ENCODE measurements at regions not wholly inside any gene's neighbourhood (a gene's known extent, or its start where the extent isn't known, plus 50 kb on each side); places are given as distances from the start of the nearest gene placed in this dataset.

DNA sequence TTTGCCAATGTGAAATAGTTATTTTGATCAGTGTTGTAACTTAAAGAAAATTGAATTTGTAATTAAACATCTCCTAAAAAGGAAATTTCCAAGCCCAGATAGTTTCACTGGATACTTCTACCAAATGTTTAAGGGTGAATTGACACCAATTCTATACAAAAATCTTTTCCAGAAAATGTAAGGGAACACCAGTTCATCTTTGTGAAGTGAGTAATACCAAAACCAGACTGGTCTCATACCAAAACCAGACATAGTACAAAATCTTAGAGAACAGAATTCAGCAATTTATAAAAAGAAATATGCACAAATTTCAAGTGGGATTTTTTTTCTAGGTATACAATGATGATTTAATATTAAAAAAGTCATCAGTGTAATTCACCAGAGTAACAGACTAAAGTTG is 86.0 kb upstream of the ZNF32 start:
- no peaks in the 10 kb centered on the region for H3K79me2 ChIP-seq (ENCODE audit: low read length)
- no peaks in the 10 kb centered on the region for H3K36me3 ChIP-seq (replicated peaks; ENCODE audit: low read depth, low read length)
- H3K4me2 ChIP-seq (ENCODE audit: low read length), result peak overlapping the region; percentile 20; the same call in 1 of the 2 replicates
- H3K9ac ChIP-seq (ENCODE audit: low read length), result no peak overlapping the region
- no peak for TF ChIP-seq EZH2phosphoT487 (IDR thresholded peaks at IDR 0.05; ENCODE audit: low read depth)
- TF ChIP-seq CTCF (IDR thresholded peaks at IDR 0.05; ENCODE audit: low read depth, low read length), result no peak
- no peaks in the 10 kb centered on the region for H3K27me3 ChIP-seq (ENCODE audit: low read depth, low read length)
- H4K20me1 ChIP-seq (ENCODE audit: insufficient read depth, low read length), result no peaks in the 10 kb centered on the region
- H2AFZ ChIP-seq (ENCODE audit: low read depth, low read length), result no peak overlapping the region
- no peak overlapping the region for H3K27ac ChIP-seq (ENCODE audit: low read length)
- no peak overlapping the region for H3K4me3 ChIP-seq (ENCODE audit: low read length)
- H3K4me1 ChIP-seq (ENCODE audit: low read length), result peaks cover 18% of the 10 kb centered on the region
- H3K9me3 ChIP-seq (ENCODE audit: insufficient read depth, low read length), result no peaks in the 10 kb centered on the region

DNA sequence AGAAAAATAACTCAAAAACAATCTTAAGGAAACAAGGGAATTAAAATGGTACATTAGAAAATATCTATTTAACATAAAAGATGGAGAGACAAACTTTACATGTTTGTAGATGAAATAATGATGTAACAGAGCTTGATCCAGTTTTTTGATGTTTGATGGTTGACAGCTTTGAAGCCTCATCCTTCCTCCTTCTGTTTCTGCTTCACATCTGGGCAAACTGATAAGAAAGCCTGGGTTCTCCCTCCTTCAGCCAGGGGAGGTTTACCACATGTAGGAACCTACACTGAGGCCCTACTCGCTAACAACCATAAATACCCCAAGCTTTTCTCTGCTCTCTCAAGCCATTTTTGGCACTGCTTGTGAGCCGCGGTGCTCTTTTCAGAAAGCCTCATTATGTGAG is 82.8 kb upstream of the ZNF32 start:
- H3K4me1 ChIP-seq (ENCODE audit: low read length), result peaks cover 18% of the 10 kb centered on the region
- no peaks in the 10 kb centered on the region for H4K20me1 ChIP-seq (ENCODE audit: insufficient read depth, low read length)
- H3K4me2 ChIP-seq (ENCODE audit: low read length), result no peak overlapping the region
- no peaks in the 10 kb centered on the region for H3K79me2 ChIP-seq (ENCODE audit: low read length)
- no peak overlapping the region for H2AFZ ChIP-seq (ENCODE audit: low read depth, low read length)
- H3K9me3 ChIP-seq (ENCODE audit: insufficient read depth, low read length), result no peaks in the 10 kb centered on the region
- no peak overlapping the region for H3K4me3 ChIP-seq (ENCODE audit: low read length)
- no peaks in the 10 kb centered on the region for H3K27me3 ChIP-seq (ENCODE audit: low read depth, low read length)
- no peak overlapping the region for H3K27ac ChIP-seq (ENCODE audit: low read length)
- TF ChIP-seq EZH2phosphoT487 (IDR thresholded peaks at IDR 0.05; ENCODE audit: low read depth) (no peak), CTCF (IDR thresholded peaks at IDR 0.05; ENCODE audit: low read depth, low read length) (no peak)
- H3K9ac ChIP-seq (ENCODE audit: low read length), result no peak overlapping the region
- H3K36me3 ChIP-seq (replicated peaks; ENCODE audit: low read depth, low read length), result no peaks in the 10 kb centered on the region

- Histone ChIP-seq H3K27ac (ENCODE audit: low read length) (no peak overlapping the region), H2AFZ (ENCODE audit: low read depth, low read length) (no peak overlapping the region), H3K9ac (ENCODE audit: low read length) (no peak overlapping the region), H3K4me3 (ENCODE audit: low read length) (no peak overlapping the region), H3K4me1 (ENCODE audit: low read length) (no peaks in the 10 kb centered on the region), H3K36me3 (replicated peaks; ENCODE audit: low read depth, low read length) (no peaks in the 10 kb centered on the region), H4K20me1 (ENCODE audit: insufficient read depth, low read length) (no peaks in the 10 kb centered on the region), H3K4me2 (ENCODE audit: low read length) (no peak overlapping the region), H3K79me2 (ENCODE audit: low read length) (no peaks in the 10 kb centered on the region), H3K9me3 (ENCODE audit: insufficient read depth, low read length) (no peaks in the 10 kb centered on the region), H3K27me3 (ENCODE audit: low read depth, low read length) (no peaks in the 10 kb centered on the region)
- TF ChIP-seq CTCF (IDR thresholded peaks at IDR 0.05; ENCODE audit: low read depth, low read length) (no peak), EZH2phosphoT487 (IDR thresholded peaks at IDR 0.05; ENCODE audit: low read depth) (no peak)
Measured at GRCh38 chr10:43728425-43728824, 79.7 kb upstream of the ZNF32 start.

DNA sequence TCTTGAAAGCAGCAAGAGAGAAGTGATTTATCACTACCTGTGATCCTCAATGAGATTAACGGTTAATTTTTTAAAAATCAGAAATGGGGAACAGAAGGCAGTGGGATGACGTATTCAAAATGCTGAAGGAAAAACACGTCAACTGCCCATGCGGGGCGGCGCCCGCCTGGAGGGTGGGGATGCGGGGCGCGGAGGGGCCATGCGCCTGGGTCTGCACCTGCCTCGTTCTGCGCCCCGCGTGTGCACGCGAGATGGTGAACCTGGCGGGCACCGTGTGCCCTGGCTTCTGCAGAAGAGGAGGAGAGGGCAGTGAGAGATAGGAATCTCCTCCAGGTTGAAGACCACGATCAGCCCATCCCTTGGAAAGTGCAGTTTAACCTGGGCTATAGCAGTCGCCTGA is 79.3 kb upstream of the ZNF32 start:
- Histone ChIP-seq H4K20me1 (ENCODE audit: insufficient read depth, low read length) (no peaks in the 10 kb centered on the region), H3K4me3 (ENCODE audit: low read length) (no peak overlapping the region)
- TF ChIP-seq CTCF (IDR thresholded peaks at IDR 0.05; ENCODE audit: low read depth, low read length), result no peak
- TF ChIP-seq EZH2phosphoT487 (IDR thresholded peaks at IDR 0.05; ENCODE audit: low read depth), result no peak

More for the DNA sequence above, 79.3 kb upstream of the ZNF32 start:
- no peak overlapping the region for H2AFZ ChIP-seq (ENCODE audit: low read depth, low read length)
- no peak overlapping the region for H3K27ac ChIP-seq (ENCODE audit: low read length)
- no peaks in the 10 kb centered on the region for H3K36me3 ChIP-seq (replicated peaks; ENCODE audit: low read depth, low read length)
- no peaks in the 10 kb centered on the region for H3K4me1 ChIP-seq (ENCODE audit: low read length)
- H3K9me3 ChIP-seq (ENCODE audit: insufficient read depth, low read length), result no peaks in the 10 kb centered on the region
- H3K79me2 ChIP-seq (ENCODE audit: low read length), result no peaks in the 10 kb centered on the region
- H3K9ac ChIP-seq (ENCODE audit: low read length), result no peak overlapping the region
- no peaks in the 10 kb centered on the region for H3K27me3 ChIP-seq (ENCODE audit: low read depth, low read length)
- H3K4me2 ChIP-seq (ENCODE audit: low read length), result no peak overlapping the region
